PC-3 (cell line): ENCODE measurements at regions not wholly inside any gene's neighbourhood (a gene's known extent, or its start where the extent isn't known, plus 50 kb on each side); places are given as distances from the start of the nearest gene placed in this dataset.

ENCODE experiments used
- ATAC-seq: fragments of 200-7000 bp; cut with Tn5 transposase; 2 replicates; pipeline ENCODE4 v1.9.1; 2020; ENCODE audit warnings: mild to moderate bottlenecking, moderate library complexity
- BruUV-seq: library from RNA; stranded (reverse); fragments of 400-500 nt; replicated peaks from 2 replicates; lab custom pipeline; 2021; lab: Mats Ljungman, UMichigan
- CTCF ChIA-PET: fragments of 300-600 bp; sonication (Branson Sonifier 250); formaldehyde crosslinking; loops from one replicate; lab custom pipeline; 2022; ENCODE audit warnings: antibody characterized with exemption; lab: Charles Lee
- POLR2A ChIA-PET: fragments of 300-600 bp; sonication (Branson Sonifier 250); formaldehyde crosslinking; loops from one replicate; lab custom pipeline; 2022; ENCODE audit warnings: antibody characterized with exemption; ENCODE audit not compliant: unreplicated experiment; lab: Charles Lee
- DNase-seq: peaks from one replicate; pipeline ENCODE4 v3.0.0-alpha.2; 2015
- H2AFZ ChIP-seq: fragments of 300-600 bp; sonication (generic); 2 replicates; pipeline ENCODE4 v1.6.0; 2016; ENCODE audit warnings: antibody characterized with exemption, low read length
- H3F3A ChIP-seq: fragments of 300-600 bp; sonication (generic); one replicate; pipeline ENCODE4 v1.6.0; 2017; ENCODE audit warnings: antibody characterized with exemption, low read length, control low read depth, mild to moderate bottlenecking; ENCODE audit not compliant: unreplicated experiment
- H3K27ac ChIP-seq: fragments of 300-600 bp; sonication (generic); 2 replicates; pipeline ENCODE4 v1.5.1; 2016; ENCODE audit warnings: mild to moderate bottlenecking, low read length
- H3K27me3 ChIP-seq: fragments of 300-600 bp; sonication (generic); 2 replicates; pipeline ENCODE4 v1.6.1; 2016; ENCODE audit warnings: low read length, mixed read lengths
- H3K36me3 ChIP-seq: fragments of 300-600 bp; sonication (generic); 2 replicates; pipeline ENCODE4 v1.6.1; 2016; ENCODE audit warnings: low read depth, mixed run types, low read length, mixed read lengths
- H3K4me1 ChIP-seq: fragments of 300-600 bp; sonication (generic); 2 replicates; pipeline ENCODE4 v1.5.1; 2016; ENCODE audit warnings: low read length; ENCODE audit not compliant: insufficient read depth
- H3K4me2 ChIP-seq: fragments of 300-600 bp; sonication (generic); 2 replicates; pipeline ENCODE4 v1.6.0; 2016; ENCODE audit warnings: low read length
- H3K4me3 ChIP-seq: fragments of 300-600 bp; sonication (generic); 2 replicates; pipeline ENCODE4 v1.5.1; 2016; ENCODE audit warnings: mild to moderate bottlenecking, low read length, mixed read lengths
- H3K79me2 ChIP-seq: fragments of 300-600 bp; sonication (generic); 2 replicates; pipeline ENCODE4 v1.6.1; 2017; ENCODE audit warnings: low read length, mixed read lengths
- H3K9ac ChIP-seq: fragments of 300-600 bp; sonication (generic); 2 replicates; pipeline ENCODE4 v1.6.0; 2016; ENCODE audit warnings: mild to moderate bottlenecking, low read length
- H3K9me2 ChIP-seq: fragments of 300-600 bp; sonication (generic); replicated peaks from 2 replicates; pipeline ENCODE4 v1.6.1; 2016; ENCODE audit warnings: mixed run types, low read length, mixed read lengths
- H3K9me3 ChIP-seq: fragments of 300-600 bp; sonication (generic); 2 replicates; pipeline ENCODE4 v1.6.1; 2016; ENCODE audit warnings: low read length, mixed read lengths
- H4K20me1 ChIP-seq: fragments of 300-600 bp; sonication (generic); 2 replicates; pipeline ENCODE4 v1.6.1; 2016; ENCODE audit warnings: low read length, mixed read lengths
- CTCF ChIP-seq: fragments of 300-600 bp; sonication (generic); conservative IDR thresholded peaks from 2 replicates; pipeline ENCODE4 v1.5.1; 2017; ENCODE audit warnings: antibody characterized with exemption, low read depth, mild to moderate bottlenecking, low read length
- EZH2 ChIP-seq: fragments of 300-600 bp; sonication (generic); IDR thresholded peaks from one replicate; pipeline ENCODE4 v1.6.1; 2017; ENCODE audit warnings: antibody characterized with exemption, mild to moderate bottlenecking, low read length; ENCODE audit not compliant: unreplicated experiment
- EZH2phosphoT487 ChIP-seq: fragments of 300-600 bp; sonication (generic); IDR thresholded peaks from 2 replicates; pipeline ENCODE4 v1.6.1; 2018; ENCODE audit warnings: mild to moderate bottlenecking, antibody characterized with exemption, low read length, borderline replicate concordance
- intact Hi-C: fragments of 100-400 bp; cut with micrococcal nuclease; formaldehyde crosslinking; loops from 2 replicates; pipeline ENCODE4 v1.9.0; 2023

- no peaks in the 10 kb centered on the region for H3K36me3 ChIP-seq
- no peak overlapping the region for H3K9ac ChIP-seq
- no peak overlapping the region for H3K4me2 ChIP-seq
- no peaks in the 10 kb centered on the region for H3K27me3 ChIP-seq
- no peaks in the 10 kb centered on the region for H3K9me3 ChIP-seq
- TF ChIP-seq CTCF, result no peak
- TF ChIP-seq EZH2phosphoT487, result no peak
- no peak for TF ChIP-seq EZH2
- no peaks in the 10 kb centered on the region for H3F3A ChIP-seq
- no peaks in the 10 kb centered on the region for H3K9me2 ChIP-seq
- ATAC-seq (no peak), DNase-seq (no peak)
- ChIA-PET CTCF (no interaction called here), POLR2A (no interaction called here)
- intact Hi-C loops, result no loop called here
- no peak overlapping the region for H3K4me3 ChIP-seq
- H2AFZ ChIP-seq, result no peak overlapping the region
- H4K20me1 ChIP-seq, result no peaks in the 10 kb centered on the region
- no peaks in the 10 kb centered on the region for H3K4me1 ChIP-seq
- H3K79me2 ChIP-seq, result no peaks in the 10 kb centered on the region
- no TSS peak for BruUV-seq
- no peak overlapping the region for H3K27ac ChIP-seq
Measured at GRCh38 chr1:82483146-82483545, 682.4 kb downstream of the ADGRL2 start.

GRCh38 chr1:82478916-82479315 lies 678.2 kb downstream of the ADGRL2 start:
- Histone ChIP-seq H3F3A (no peaks in the 10 kb centered on the region), H3K4me2 (no peak overlapping the region), H3K4me1 (no peaks in the 10 kb centered on the region), H3K4me3 (no peak overlapping the region), H3K36me3 (no peaks in the 10 kb centered on the region), H3K9me3 (0 out of 2 replicates have a peak, but pooled peaks cover 5% of the 10 kb centered on the region), H3K27me3 (no peaks in the 10 kb centered on the region), H3K79me2 (no peaks in the 10 kb centered on the region), H2AFZ (no peak overlapping the region), H3K9me2 (no peaks in the 10 kb centered on the region), H4K20me1 (no peaks in the 10 kb centered on the region), H3K9ac (no peak overlapping the region), H3K27ac (no peak overlapping the region)
- ChIA-PET CTCF (no interaction called here), POLR2A (no interaction called here)
- BruUV-seq, result no TSS peak
- ATAC-seq, result no peak
- TF ChIP-seq EZH2phosphoT487, result no peak
- no peak for TF ChIP-seq CTCF
- no peak for TF ChIP-seq EZH2
- intact Hi-C loops, result no loop called here
- no peak for DNase-seq

- 0 out of 2 replicates have a peak, but pooled peaks cover 5% of the 10 kb centered on the region for H3K9me3 ChIP-seq
- no peak for ATAC-seq
- no peaks in the 10 kb centered on the region for H3K79me2 ChIP-seq
- no peaks in the 10 kb centered on the region for H3K9me2 ChIP-seq
- DNase-seq, result no peak
- no peaks in the 10 kb centered on the region for H4K20me1 ChIP-seq
- H3K4me2 ChIP-seq, result no peak overlapping the region
- no peak overlapping the region for H2AFZ ChIP-seq
- H3K9ac ChIP-seq, result no peak overlapping the region
- no peaks in the 10 kb centered on the region for H3K27me3 ChIP-seq
- no peak overlapping the region for H3K27ac ChIP-seq
- no peaks in the 10 kb centered on the region for H3K36me3 ChIP-seq
- TF ChIP-seq CTCF, result no peak
- TF ChIP-seq EZH2, result no peak
- TF ChIP-seq EZH2phosphoT487, result no peak
- no TSS peak for BruUV-seq
- H3K4me1 ChIP-seq, result no peaks in the 10 kb centered on the region
- ChIA-PET POLR2A (no interaction called here), CTCF (no interaction called here)
- intact Hi-C loops, result no loop called here
- H3F3A ChIP-seq, result no peaks in the 10 kb centered on the region
- H3K4me3 ChIP-seq, result no peak overlapping the region
Measured at GRCh38 chr1:82472489-82473131, 671.9 kb downstream of the ADGRL2 start.
